HCT116 (cell line): ENCODE measurements at regions not wholly inside any gene's neighbourhood (a gene's known extent, or its start where the extent isn't known, plus 50 kb on each side); places are given as distances from the start of the nearest gene placed in this dataset.

ENCODE experiments used
- ATAC-seq: fragments of 200-7000 bp; cut with Tn5 transposase; 2 replicates; pipeline ENCODE4 v1.9.1; 2020; ENCODE audit warnings: mild to moderate bottlenecking, moderate library complexity
- BruUV-seq: library from RNA; stranded (reverse); fragments of 400-500 nt; replicated peaks from 2 replicates; lab custom pipeline; 2021; lab: Mats Ljungman, UMichigan
- CTCF ChIA-PET: fragments of 300-600 bp; sonication (Branson Sonifier 250); formaldehyde crosslinking; loops from one replicate; lab custom pipeline; 2021; ENCODE audit warnings: antibody characterized with exemption; lab: Charles Lee
- POLR2A ChIA-PET: fragments of 300-600, 350-600 bp; sonication (Branson Sonifier 250); formaldehyde crosslinking; loops from one replicate; lab custom pipeline; 2021; ENCODE audit warnings: antibody characterized with exemption; lab: Charles Lee
- RAD21 ChIA-PET, 2 experiments: fragments of 300-600 bp; sonication (Branson Sonifier 250); formaldehyde crosslinking; loops; one replicate each; lab custom pipeline; 2023; ENCODE audit warnings: low total read pairs in 2 of 2; ENCODE audit not compliant: uncharacterized antibody in 2 of 2, unreplicated experiment in 2 of 2, low non-redundant PET in 1 of 2; lab: Charles Lee
- DNase-seq: peaks from one replicate; pipeline ENCODE4 v3.0.0-alpha.2; 2010; ENCODE audit warnings: low read depth, low spot score
- H2AFZ ChIP-seq: fragments of 200-600 bp; shearing (Covaris generic), sonication (generic); 2 replicates; pipeline ENCODE4 v1.6.1; 2017; ENCODE audit warnings: low read depth, mixed run types, mixed read lengths, antibody characterized with exemption, low read length; ENCODE audit not compliant: poor library complexity, severe bottlenecking
- H3K27ac ChIP-seq: 2 replicates; pipeline ENCODE4 v1.5.1; 2012; ENCODE audit warnings: low read depth, low read length
- H3K27me3 ChIP-seq: fragments of 200-600 bp; sonication (generic); 2 replicates; pipeline ENCODE4 v1.6.1; 2016; ENCODE audit warnings: mixed run types, low read length, mixed read lengths; ENCODE audit not compliant: insufficient read depth
- H3K36me3 ChIP-seq, 2 experiments: fragments of 200-500 bp in 1 of 2; fragments of 200-600 bp in 1 of 2; sonication (Bioruptor generic) in 1 of 2; sonication (generic) in 1 of 2; 2 replicates each; pipeline versions ENCODE4 v1.5.1 to v1.6.1; 2014 to 2016; ENCODE audit warnings: low read length in 2 of 2, inconsistent platforms in 1 of 2, mixed read lengths in 1 of 2, mixed run types in 1 of 2; ENCODE audit not compliant: insufficient read depth in 2 of 2, control insufficient read depth in 1 of 2
- H3K4me1 ChIP-seq, 2 experiments: fragments of 200-600 bp in 1 of 2; sonication (generic) in 1 of 2; 2 replicates each; pipeline versions ENCODE4 v1.5.1 to v1.6.1; 2012 to 2017; ENCODE audit warnings: low read length in 2 of 2, inconsistent platforms in 1 of 2, mild to moderate bottlenecking in 1 of 2, mixed read lengths in 1 of 2, mixed run types in 1 of 2, moderate library complexity in 1 of 2; ENCODE audit not compliant: insufficient read depth in 2 of 2, control insufficient read depth in 1 of 2
- H3K4me2 ChIP-seq: fragments of 200-600 bp; sonication (generic); 2 replicates; pipeline ENCODE4 v1.6.1; 2017; ENCODE audit warnings: mixed run types, low read length, mixed read lengths
- H3K4me3 ChIP-seq, 2 experiments: fragments of 200-600 bp in 1 of 2; sonication (generic) in 1 of 2; replicated peaks in 1 of 2; 2 replicates each; pipeline ENCODE4 v1.5.1; 2011 to 2016; ENCODE audit warnings: low read length in 2 of 2, control low read depth in 1 of 2, low read depth in 1 of 2, mild to moderate bottlenecking in 1 of 2, mixed read lengths in 1 of 2, mixed run types in 1 of 2
- H3K79me2 ChIP-seq: fragments of 200-600 bp; sonication (generic); 2 replicates; pipeline ENCODE4 v1.6.1; 2017; ENCODE audit warnings: mild to moderate bottlenecking, mixed run types, low read length, moderate library complexity, mixed read lengths; ENCODE audit not compliant: insufficient read depth
- H3K9ac ChIP-seq: fragments of 200-600 bp; sonication (generic); 2 replicates; pipeline ENCODE4 v1.6.1; 2016; ENCODE audit warnings: low read length, mixed read lengths
- H3K9me2 ChIP-seq: fragments of 200-600 bp; sonication (generic), shearing (Covaris generic); 2 replicates; pipeline ENCODE4 v1.6.1; 2017; ENCODE audit warnings: mixed run types, mild to moderate bottlenecking, moderate library complexity; ENCODE audit not compliant: insufficient read depth
- H3K9me3 ChIP-seq, 2 experiments: fragments of 200-500 bp in 1 of 2; fragments of 200-600 bp in 1 of 2; sonication (Bioruptor generic) in 1 of 2; sonication (generic) in 1 of 2; 2 replicates each; pipeline ENCODE4 v1.6.1; 2014 to 2017; ENCODE audit warnings: low read length in 2 of 2, mixed read lengths in 2 of 2, inconsistent platforms in 1 of 2, low read depth in 1 of 2, mild to moderate bottlenecking in 1 of 2, mixed run types in 1 of 2, moderate library complexity in 1 of 2; ENCODE audit not compliant: control insufficient read depth in 1 of 2, insufficient read depth in 1 of 2
- H4K20me1 ChIP-seq: fragments of 200-600 bp; sonication (generic), shearing (Covaris generic); 2 replicates; pipeline ENCODE4 v1.6.1; 2017; ENCODE audit warnings: mixed run types, mild to moderate bottlenecking, moderate library complexity; ENCODE audit not compliant: insufficient read depth
- ATF3 ChIP-seq: IDR thresholded peaks from 2 replicates; pipeline ENCODE4 v1.6.1; 2012
- CBX3 ChIP-seq: IDR thresholded peaks from 2 replicates; pipeline ENCODE4 v1.6.1; 2012; ENCODE audit warnings: low read depth
- CTCF ChIP-seq, 3 experiments: fragments of 200-600 bp in 1 of 3; sonication (generic) in 1 of 3; IDR thresholded peaks in 2 of 3; conservative IDR thresholded peaks in 1 of 3; 2 replicates each; pipeline ENCODE4 v1.5.1; 2012 to 2017; ENCODE audit warnings: low read depth in 2 of 3, low read length in 2 of 3, antibody characterized with exemption in 1 of 3, borderline replicate concordance in 1 of 3, control low read depth in 1 of 3, mild to moderate bottlenecking in 1 of 3, mixed read lengths in 1 of 3, mixed run types in 1 of 3, moderate library complexity in 1 of 3; ENCODE audit not compliant: insufficient read depth in 1 of 3
- ELF1 ChIP-seq: IDR thresholded peaks from 2 replicates; pipeline ENCODE4 v1.6.1; 2012; ENCODE audit warnings: low read depth, borderline replicate concordance
- EZH2 ChIP-seq: fragments of 200-600 bp; sonication (generic); IDR thresholded peaks from 2 replicates; pipeline ENCODE4 v1.6.1; 2017; ENCODE audit warnings: antibody characterized with exemption, mixed run types
- EZH2phosphoT487 ChIP-seq: fragments of 200-600 bp; IDR thresholded peaks from 2 replicates; pipeline ENCODE4 v1.6.1; 2018; ENCODE audit warnings: antibody characterized with exemption, borderline replicate concordance
- FOSL1 ChIP-seq: IDR thresholded peaks from 2 replicates; pipeline ENCODE4 v1.6.1; 2012; ENCODE audit warnings: low read depth
- JUND ChIP-seq: IDR thresholded peaks from 2 replicates; pipeline ENCODE4 v1.6.1; 2012
- MAX ChIP-seq: IDR thresholded peaks from 2 replicates; pipeline ENCODE4 v1.6.1; 2012
- POLR2A ChIP-seq: IDR thresholded peaks from 2 replicates; pipeline ENCODE4 v1.7.0; 2011; ENCODE audit warnings: borderline replicate concordance; ENCODE audit not compliant: insufficient read depth, insufficient read length; ENCODE audit errors: extremely low read depth
- POLR2AphosphoS5 ChIP-seq: IDR thresholded peaks from 2 replicates; pipeline ENCODE4 v1.6.1; 2011; ENCODE audit warnings: mild to moderate bottlenecking, low read depth, low read length, moderate library complexity
- RAD21 ChIP-seq: IDR thresholded peaks from 2 replicates; pipeline ENCODE4 v1.6.1; 2012; ENCODE audit warnings: low read depth, mild to moderate bottlenecking
- SIN3A ChIP-seq: IDR thresholded peaks from 2 replicates; pipeline ENCODE4 v1.6.1; 2012; ENCODE audit warnings: low read depth
- SP1 ChIP-seq: IDR thresholded peaks from 2 replicates; pipeline ENCODE4 v1.6.1; 2012; ENCODE audit warnings: low read depth
- SRF ChIP-seq: IDR thresholded peaks from 2 replicates; pipeline ENCODE4 v1.6.1; 2012; ENCODE audit warnings: low read depth
- YY1 ChIP-seq: IDR thresholded peaks from 2 replicates; pipeline ENCODE4 v1.6.1; 2011; ENCODE audit warnings: low read length, low read depth, moderate library complexity, mild to moderate bottlenecking; ENCODE audit not compliant: insufficient replicate concordance; ENCODE audit errors: extremely low read depth
- ZBTB33 ChIP-seq: IDR thresholded peaks from 2 replicates; pipeline ENCODE4 v1.6.1; 2011; ENCODE audit warnings: mild to moderate bottlenecking, low read length, moderate library complexity; ENCODE audit not compliant: insufficient replicate concordance; ENCODE audit errors: extremely low read depth
- ZFX ChIP-seq: fragments of 450-650 bp; IDR thresholded peaks from 2 replicates; pipeline ENCODE4 v1.6.1; 2017
- ZNF274 ChIP-seq: fragments of 200-500 bp; sonication (Bioruptor generic); IDR thresholded peaks from 2 replicates; pipeline ENCODE4 v1.6.1; 2014; ENCODE audit warnings: mild to moderate bottlenecking, low read depth, low read length, inconsistent platforms
- intact Hi-C: fragments of 100-400 bp; cut with micrococcal nuclease; formaldehyde crosslinking; loops from 2 replicates; pipeline ENCODE4 v1.10.0; 2022

- Histone ChIP-seq H3K27me3 (no peaks in the 10 kb centered on the region), H3K9me2 (no peaks in the 10 kb centered on the region), H4K20me1 (no peaks in the 10 kb centered on the region), H3K4me3 (no peak overlapping the region), H3K27ac (no peak overlapping the region)
- no TSS peak for BruUV-seq
- CTCF ChIA-PET, result no interaction called here
- POLR2A ChIA-PET, result no interaction called here
- no peak for TF ChIP-seq ZNF274
- TF ChIP-seq POLR2AphosphoS5, result no peak
- TF ChIP-seq JUND, result no peak
- TF ChIP-seq FOSL1, result no peak
- no peak for TF ChIP-seq RAD21
- no peak for TF ChIP-seq MAX
- TF ChIP-seq CTCF (IDR thresholded peaks at IDR 0.05 in 2 of 3, conservative IDR thresholded peaks at IDR 0.05 in 1 of 3; ENCODE audit: borderline replicate concordance in 1 of 3, insufficient read depth in 1 of 3, low read depth in 2 of 3, low read length in 2 of 3), result no peak
- no peak for TF ChIP-seq YY1
- TF ChIP-seq EZH2phosphoT487, result no peak
- no peak for TF ChIP-seq CBX3
- TF ChIP-seq ZFX, result no peak
- TF ChIP-seq ELF1, result no peak
- no peak for TF ChIP-seq SRF
- no peak for TF ChIP-seq SP1
- no peak for TF ChIP-seq ATF3
- no peak for TF ChIP-seq EZH2
- TF ChIP-seq SIN3A, result no peak
- no peak for TF ChIP-seq ZBTB33
- no peak for TF ChIP-seq POLR2A
- TF ChIP-seq, all 23 proteins: peak for 0
- Histone ChIP-seq H2AFZ (no peak overlapping the region), H3K4me2 (no peak overlapping the region), H3K9ac (no peak overlapping the region), H3K79me2 (no peaks in the 10 kb centered on the region), H3K9me3 (no peaks in the 10 kb centered on the region), H3K36me3 (no peaks in the 10 kb centered on the region), H3K4me1 (no peaks in the 10 kb centered on the region)
- intact Hi-C loops, result no loop called here
- ATAC-seq (no peak), DNase-seq (no peak)
- RAD21 ChIA-PET, result interaction anchor here in 1 of 2 experiments (0.7 kb wide), 1 partner anchor 287 kb away, joined by 3 read pairs; no protein-coding TSS in a partner anchor
Observed at GRCh38 chr5:71862507-71863060, 143.5 kb downstream of the CARTPT start.
